ENCODE measurements at regions not wholly inside any gene's neighbourhood (a gene's known extent, or its start where the extent isn't known, plus 50 kb on each side); places are given as distances from the start of the nearest gene placed in this dataset.
"Not testable (repeated sequence)": the region's sequence is repeated elsewhere in the genome, so short reads cannot be mapped to it uniquely, and the experiment has no call there.

GRCh38 chr6:56724455-56724854 lies 81.8 kb upstream of the DST start:
- Histone ChIP-seq H3K4me2 (peak overlapping the region; percentile 37; the same call in 2 of the 3 replicates), H3K4me3 (no peak overlapping the region), H3K4me1 (peaks cover 58% of the 10 kb centered on the region), H3K27ac (peak overlapping the region; percentile 22 to 54; a peak in 2 of 6 replicates), H3K9me3 (no peaks in the 10 kb centered on the region)
- no peak for FAIRE-seq
- POLR2A ChIA-PET: no interaction called here
- ATAC-seq: peak in 1 of 2 experiments; percentile 43; a peak in 3 of 6 replicates
- no peak for DNase-seq (ENCODE audit: low read depth in 1 of 2, low spot score in 1 of 2)
- CTCF ChIA-PET: interaction anchor here (1.1 to 2.1 kb wide), 2 partner anchors 16 to 87 kb away, joined by 3 to 5 read pairs; no protein-coding TSS in a partner anchor
- WGBS (ENCODE audit: missing lambda C conversion rate): 30% methylated on average over 2 of the region's 2 CpGs
- TF ChIP-seq KDM1A (IDR thresholded peaks at IDR 0.05; ENCODE audit: low read depth) (no peak), FOXS1 (CRISPR knock-in tag; IDR thresholded peaks at IDR 0.05) (no peak), MYC (IDR thresholded peaks at IDR 0.05; ENCODE audit: borderline replicate concordance, low read length) (no peak), RNF2 (IDR thresholded peaks at IDR 0.05; ENCODE audit: borderline replicate concordance, low read depth) (no peak), MAFK (IDR thresholded peaks at IDR 0.05; ENCODE audit: partially characterized antibody) (no peak), ZNF302 (CRISPR knock-in tag; IDR thresholded peaks at IDR 0.05) (no peak), PHF8 (IDR thresholded peaks at IDR 0.05; ENCODE audit: borderline replicate concordance, low read depth) (no peak), EP300 (IDR thresholded peaks at IDR 0.05) (no peak), SREBF2 (IDR thresholded peaks at IDR 0.05) (no peak), TFCP2L1 (CRISPR knock-in tag; IDR thresholded peaks at IDR 0.05) (no peak), TP53 (CRISPR knock-in tag; IDR thresholded peaks at IDR 0.05) (no peak), FOSB (CRISPR knock-in tag; IDR thresholded peaks at IDR 0.05) (no peak), EHF (CRISPR knock-in tag; IDR thresholded peaks at IDR 0.05) (no peak), GATA3 (IDR thresholded peaks at IDR 0.05; ENCODE audit: borderline replicate concordance) (no peak), CHD4 (IDR thresholded peaks at IDR 0.05; ENCODE audit: borderline replicate concordance) (no peak), RARB (CRISPR knock-in tag; IDR thresholded peaks at IDR 0.05) (no peak)
- TF ChIP-seq, protein P1, sequence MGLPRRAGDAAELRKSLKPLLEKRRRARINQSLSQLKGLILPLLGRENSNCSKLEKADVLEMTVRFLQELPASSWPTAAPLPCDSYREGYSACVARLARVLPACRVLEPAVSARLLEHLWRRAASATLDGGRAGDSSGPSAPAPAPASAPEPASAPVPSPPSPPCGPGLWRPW (IDR thresholded peaks at IDR 0.05): no peak
- TF ChIP-seq, protein P2, sequence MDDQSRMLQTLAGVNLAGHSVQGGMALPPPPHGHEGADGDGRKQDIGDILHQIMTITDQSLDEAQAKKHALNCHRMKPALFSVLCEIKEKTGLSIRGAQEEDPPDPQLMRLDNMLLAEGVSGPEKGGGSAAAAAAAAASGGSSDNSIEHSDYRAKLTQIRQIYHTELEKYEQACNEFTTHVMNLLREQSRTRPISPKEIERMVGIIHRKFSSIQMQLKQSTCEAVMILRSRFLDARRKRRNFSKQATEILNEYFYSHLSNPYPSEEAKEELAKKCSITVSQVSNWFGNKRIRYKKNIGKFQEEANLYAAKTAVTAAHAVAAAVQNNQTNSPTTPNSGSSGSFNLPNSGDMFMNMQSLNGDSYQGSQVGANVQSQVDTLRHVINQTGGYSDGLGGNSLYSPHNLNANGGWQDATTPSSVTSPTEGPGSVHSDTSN (IDR thresholded peaks at IDR 0.05): no peak
- TF ChIP-seq, protein P3, sequence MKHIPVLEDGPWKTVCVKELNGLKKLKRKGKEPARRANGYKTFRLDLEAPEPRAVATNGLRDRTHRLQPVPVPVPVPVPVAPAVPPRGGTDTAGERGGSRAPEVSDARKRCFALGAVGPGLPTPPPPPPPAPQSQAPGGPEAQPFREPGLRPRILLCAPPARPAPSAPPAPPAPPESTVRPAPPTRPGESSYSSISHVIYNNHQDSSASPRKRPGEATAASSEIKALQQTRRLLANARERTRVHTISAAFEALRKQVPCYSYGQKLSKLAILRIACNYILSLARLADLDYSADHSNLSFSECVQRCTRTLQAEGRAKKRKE (CRISPR knock-in tag; IDR thresholded peaks at IDR 0.05; ENCODE audit: low read depth): no peak
- TF ChIP-seq, protein P4, sequence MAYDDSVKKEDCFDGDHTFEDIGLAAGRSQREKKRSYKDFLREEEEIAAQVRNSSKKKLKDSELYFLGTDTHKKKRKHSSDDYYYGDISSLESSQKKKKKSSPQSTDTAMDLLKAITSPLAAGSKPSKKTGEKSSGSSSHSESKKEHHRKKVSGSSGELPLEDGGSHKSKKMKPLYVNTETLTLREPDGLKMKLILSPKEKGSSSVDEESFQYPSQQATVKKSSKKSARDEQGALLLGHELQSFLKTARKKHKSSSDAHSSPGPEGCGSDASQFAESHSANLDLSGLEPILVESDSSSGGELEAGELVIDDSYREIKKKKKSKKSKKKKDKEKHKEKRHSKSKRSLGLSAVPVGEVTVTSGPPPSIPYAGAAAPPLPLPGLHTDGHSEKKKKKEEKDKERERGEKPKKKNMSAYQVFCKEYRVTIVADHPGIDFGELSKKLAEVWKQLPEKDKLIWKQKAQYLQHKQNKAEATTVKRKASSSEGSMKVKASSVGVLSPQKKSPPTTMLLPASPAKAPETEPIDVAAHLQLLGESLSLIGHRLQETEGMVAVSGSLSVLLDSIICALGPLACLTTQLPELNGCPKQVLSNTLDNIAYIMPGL (CRISPR knock-in tag; IDR thresholded peaks at IDR 0.05; ENCODE audit: borderline replicate concordance): no peak

DNA sequence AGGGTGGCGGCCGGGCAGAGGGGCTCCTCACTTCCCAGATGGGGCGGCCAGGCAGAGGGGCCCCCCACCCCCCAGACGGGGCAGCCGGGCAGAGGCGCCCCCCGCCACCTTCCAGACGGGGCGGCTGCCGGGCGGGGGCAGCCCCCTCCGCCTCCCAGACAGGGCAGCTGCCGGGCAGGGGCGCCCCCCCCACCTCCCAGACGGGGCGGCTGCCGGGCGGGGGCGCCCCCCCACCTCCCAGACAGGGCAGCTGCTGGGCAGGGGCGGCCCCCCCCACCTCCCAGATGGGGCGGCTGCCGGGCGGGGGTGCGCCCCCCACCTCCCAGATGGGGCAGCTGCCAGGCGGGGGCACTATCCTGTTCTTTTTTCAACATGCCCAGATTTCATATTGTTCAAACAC lies 78.2 kb upstream of the DST start:
- 100% methylated on average over 2 of the region's 25 CpGs for WGBS (ENCODE audit: missing lambda C conversion rate)
- FAIRE-seq: no peak
- CTCF ChIA-PET: interaction anchor here (1.1 to 1.9 kb wide), 2 partner anchors 12 to 37 kb away, joined by 4 to 5 read pairs; no protein-coding TSS in a partner anchor

GRCh38 chr6:56720202-56720601 lies 77.5 kb upstream of the DST start:
- 83% methylated on average over 4 of the region's 4 CpGs for WGBS (ENCODE audit: missing lambda C conversion rate)

More for the DNA sequence above, 78.2 kb upstream of the DST start:
- Histone ChIP-seq H3K4me3 (no peak overlapping the region), H3K4me2 (no peak overlapping the region), H3K27ac (peak overlapping the region in 1 of 2 experiments; percentile 50; a peak in 1 of 6 replicates), H3K4me1 (peaks cover 33% of the 10 kb centered on the region), H3K9me3 (no peaks in the 10 kb centered on the region)
- no peak for TF ChIP-seq FOSL2 (IDR thresholded peaks at IDR 0.05)
- TF ChIP-seq FOSL2 (CRISPR knock-in tag; IDR thresholded peaks at IDR 0.05): no peak
- TF ChIP-seq CHD2 (IDR thresholded peaks at IDR 0.05; ENCODE audit: low read length, partially characterized antibody): no peak
- TF ChIP-seq TP53 (CRISPR knock-in tag; IDR thresholded peaks at IDR 0.05): no peak
- no peak for TF ChIP-seq NR3C1 (IDR thresholded peaks at IDR 0.05)
- TF ChIP-seq EHMT2 (IDR thresholded peaks at IDR 0.05; ENCODE audit: low read depth): no peak
- no peak for TF ChIP-seq KDM5A (IDR thresholded peaks at IDR 0.05)
- TF ChIP-seq NFE2L2 (conservative IDR thresholded peaks at IDR 0.05; ENCODE audit: low read length): no peak
- TF ChIP-seq HEYL (CRISPR knock-in tag; IDR thresholded peaks at IDR 0.05): no peak
- TF ChIP-seq BCL3 (IDR thresholded peaks at IDR 0.05): no peak
- TF ChIP-seq POLR2AphosphoS2 (conservative IDR thresholded peaks at IDR 0.05; ENCODE audit: low read length): no peak
- TF ChIP-seq FOXS1 (CRISPR knock-in tag; IDR thresholded peaks at IDR 0.05): no peak
- no peak for TF ChIP-seq ZC3H11A (IDR thresholded peaks at IDR 0.05)
- no peak for TF ChIP-seq HDAC2 (IDR thresholded peaks at IDR 0.05)
- no peak for TF ChIP-seq MYC (IDR thresholded peaks at IDR 0.05; ENCODE audit: borderline replicate concordance, low read length)
- no peak for TF ChIP-seq ZSCAN20 (CRISPR knock-in tag; IDR thresholded peaks at IDR 0.05)
- POLR2A ChIA-PET: no interaction called here
- ATAC-seq: no peak
- no peak for DNase-seq (ENCODE audit: low read depth in 1 of 2, low spot score in 1 of 2)

More at GRCh38 chr6:56720202-56720601, 77.5 kb upstream of the DST start:
- H3K4me3 ChIP-seq; H3K4me2 ChIP-seq; FAIRE-seq; POLR2A ChIA-PET; H3K27ac ChIP-seq; H3K9me3 ChIP-seq; ATAC-seq; DNase-seq (ENCODE audit: low read depth in 1 of 2, low spot score in 1 of 2): not testable (repeated sequence)
- CTCF ChIA-PET: interaction anchor here (1.9 kb wide), 1 partner anchor 37 kb away, joined by 4 read pairs; no protein-coding TSS in a partner anchor
- peaks cover 33% of the 10 kb centered on the region for H3K4me1 ChIP-seq
